Activated naive CD8-positive, alpha-beta T cell treated with anti-CD3 and anti-CD28 coated beads, Interleukin-2, amount 50 U/mL, for 16 hours (primary cell): ENCODE measurements at regions not wholly inside any gene's neighbourhood (a gene's known extent, or its start where the extent isn't known, plus 50 kb on each side); places are given as distances from the start of the nearest gene placed in this dataset.
"Not testable (repeated sequence)": the region's sequence is repeated elsewhere in the genome, so short reads cannot be mapped to it uniquely, and the experiment has no call there.

Source experiments
- DNase-seq: peaks from one replicate; pipeline ENCODE4 v3.0.0-alpha.2; 2020; ENCODE audit warnings: low read depth, low spot score

DNA sequence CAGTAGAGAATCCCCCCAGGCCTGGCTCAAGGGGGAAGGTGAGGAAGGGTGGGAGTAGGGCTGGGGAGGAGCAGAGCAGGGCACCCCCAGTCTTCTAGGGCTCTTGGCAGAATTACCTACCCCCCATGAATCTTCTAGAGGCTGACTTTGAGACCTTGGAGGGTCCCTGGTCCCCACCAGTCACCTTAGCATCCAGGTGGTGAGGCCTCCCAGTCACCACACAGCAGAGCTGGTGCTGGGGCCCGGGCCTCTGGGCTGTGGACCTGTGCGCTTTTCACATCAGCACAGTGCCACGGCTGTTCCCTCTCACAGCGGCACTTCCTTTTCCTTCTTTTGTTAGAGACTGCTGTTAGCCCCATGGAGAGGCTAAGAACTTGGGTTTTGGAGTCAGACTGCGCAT lies 148.6 kb upstream of the PITX1 start:
- no peak for DNase-seq

DNA sequence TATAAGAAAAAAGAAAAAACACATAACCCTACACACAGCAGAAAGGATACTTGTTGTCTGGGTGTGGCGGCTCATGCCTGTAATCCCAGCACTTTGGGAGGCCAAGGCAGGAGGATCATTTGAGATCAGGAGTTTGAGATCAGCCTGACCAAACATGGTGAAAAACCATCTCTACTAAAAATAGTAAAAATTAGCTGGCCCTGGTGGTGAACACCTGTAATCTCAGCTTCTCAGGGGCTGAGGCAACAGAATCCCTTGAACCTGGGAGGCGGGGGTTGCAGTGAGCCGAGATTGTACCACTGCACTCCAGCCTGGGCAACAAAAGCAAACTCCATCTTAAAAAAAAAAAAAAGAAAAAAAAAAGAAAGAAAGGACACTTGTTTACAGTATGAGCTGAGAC lies 147.6 kb upstream of the PITX1 start:
- DNase-seq = no peak

DNA sequence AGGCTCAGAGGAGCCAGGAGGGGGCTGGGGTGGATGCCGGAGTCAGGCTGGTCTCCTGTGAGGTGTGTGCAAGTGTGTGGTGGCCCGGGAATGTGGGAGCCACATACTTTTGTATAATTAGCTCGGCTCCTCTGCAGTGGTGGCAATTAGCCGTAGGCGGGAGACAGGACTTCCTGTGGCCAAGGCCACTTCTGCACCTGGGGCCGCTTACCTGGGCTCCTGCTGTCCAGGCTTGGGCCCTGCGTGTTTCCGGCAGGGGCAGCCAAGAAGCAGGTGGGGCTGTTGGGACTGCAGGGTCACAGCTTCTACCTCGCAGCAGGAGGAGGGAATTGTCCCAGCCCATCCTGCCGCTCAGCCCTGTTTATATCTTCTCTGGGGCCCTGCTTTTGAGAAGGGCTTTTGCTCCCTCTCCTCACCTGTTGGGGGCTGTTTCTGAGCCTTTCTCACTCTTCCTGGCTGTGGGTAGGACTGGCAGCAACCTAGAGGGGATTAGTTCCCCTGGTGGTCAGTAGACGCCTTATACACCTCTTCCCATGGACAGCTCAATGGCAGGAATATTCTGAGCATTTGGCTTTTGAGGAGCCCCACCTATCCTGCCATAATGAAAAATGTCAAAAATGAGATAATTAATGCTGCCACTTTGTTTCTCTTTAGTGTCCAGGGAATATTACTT lies 145.4 kb upstream of the PITX1 start:
- no peak for DNase-seq

DNA sequence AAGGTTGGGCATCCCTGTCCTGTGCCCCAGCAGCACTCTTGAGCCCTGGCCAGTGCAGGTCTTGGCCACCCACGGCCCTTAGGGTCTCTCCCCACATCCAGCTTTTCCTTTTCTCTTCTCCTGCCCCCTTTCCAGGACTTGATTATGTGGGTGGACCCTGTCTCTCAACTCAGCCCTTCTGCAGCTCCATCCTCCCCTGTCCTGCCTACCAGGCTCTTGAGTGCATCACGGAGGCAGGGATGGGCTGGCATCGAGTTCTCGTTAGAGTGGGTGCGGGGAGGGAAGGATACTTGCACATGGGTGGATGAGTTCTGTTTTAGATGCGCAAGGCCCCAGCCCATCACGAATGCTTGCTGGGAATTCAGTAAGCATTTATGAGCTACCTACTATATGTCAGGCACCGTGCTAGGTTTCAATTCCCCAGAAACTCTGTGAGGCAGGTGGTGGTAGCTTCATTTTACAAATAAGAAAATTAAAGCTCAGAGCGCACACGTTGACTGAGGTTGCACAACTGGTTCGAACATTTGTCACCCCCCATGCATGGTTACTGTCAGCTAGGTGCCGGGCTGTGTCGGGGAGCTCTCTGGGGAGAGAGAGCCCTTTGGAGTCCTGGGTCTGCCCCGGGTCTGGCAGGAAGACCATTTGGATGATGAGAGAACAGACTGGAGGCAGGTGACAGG lies 144.6 kb upstream of the PITX1 start:
- no peak for DNase-seq

DNA sequence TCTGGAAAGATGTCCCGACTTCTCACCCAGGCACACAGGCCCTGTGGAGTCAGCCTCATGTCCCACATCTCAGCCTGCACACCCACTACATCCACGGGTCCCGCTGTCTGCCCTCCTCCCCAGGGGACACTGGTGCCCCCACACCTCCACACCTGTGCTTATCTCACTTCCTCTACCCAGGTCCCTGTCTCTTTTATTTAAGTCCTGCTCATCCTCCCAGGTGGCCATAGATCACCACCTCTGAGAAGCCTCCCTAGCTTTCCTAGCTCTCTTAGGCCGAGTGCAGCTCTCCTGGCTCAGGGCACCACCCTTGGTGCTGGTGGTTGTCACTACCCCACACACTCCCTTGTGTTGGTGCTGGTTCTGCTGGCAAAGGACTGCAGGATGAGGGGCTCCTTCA lies 143.6 kb upstream of the PITX1 start:
- no peak for DNase-seq

DNA sequence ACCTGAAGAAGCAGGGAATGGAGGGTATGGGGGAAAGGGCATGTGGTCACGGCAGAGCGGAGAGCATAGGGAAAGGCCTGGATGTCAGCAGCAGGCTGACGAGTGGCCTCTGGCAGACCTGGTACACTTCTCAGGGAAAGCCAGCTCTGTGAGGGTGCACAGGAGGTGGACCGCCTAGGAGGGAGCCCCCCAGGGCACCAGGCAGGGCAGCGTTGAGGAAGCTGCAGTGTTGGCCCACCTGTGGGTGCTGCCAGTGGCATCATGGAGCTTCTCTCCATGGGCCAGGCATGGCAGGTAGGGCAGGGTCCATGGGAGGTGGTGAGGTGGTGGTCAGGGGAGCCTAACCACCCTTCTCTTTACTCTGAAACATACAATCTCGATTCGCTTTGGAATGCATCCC lies 143.0 kb upstream of the PITX1 start:
- DNase-seq = no peak

DNA sequence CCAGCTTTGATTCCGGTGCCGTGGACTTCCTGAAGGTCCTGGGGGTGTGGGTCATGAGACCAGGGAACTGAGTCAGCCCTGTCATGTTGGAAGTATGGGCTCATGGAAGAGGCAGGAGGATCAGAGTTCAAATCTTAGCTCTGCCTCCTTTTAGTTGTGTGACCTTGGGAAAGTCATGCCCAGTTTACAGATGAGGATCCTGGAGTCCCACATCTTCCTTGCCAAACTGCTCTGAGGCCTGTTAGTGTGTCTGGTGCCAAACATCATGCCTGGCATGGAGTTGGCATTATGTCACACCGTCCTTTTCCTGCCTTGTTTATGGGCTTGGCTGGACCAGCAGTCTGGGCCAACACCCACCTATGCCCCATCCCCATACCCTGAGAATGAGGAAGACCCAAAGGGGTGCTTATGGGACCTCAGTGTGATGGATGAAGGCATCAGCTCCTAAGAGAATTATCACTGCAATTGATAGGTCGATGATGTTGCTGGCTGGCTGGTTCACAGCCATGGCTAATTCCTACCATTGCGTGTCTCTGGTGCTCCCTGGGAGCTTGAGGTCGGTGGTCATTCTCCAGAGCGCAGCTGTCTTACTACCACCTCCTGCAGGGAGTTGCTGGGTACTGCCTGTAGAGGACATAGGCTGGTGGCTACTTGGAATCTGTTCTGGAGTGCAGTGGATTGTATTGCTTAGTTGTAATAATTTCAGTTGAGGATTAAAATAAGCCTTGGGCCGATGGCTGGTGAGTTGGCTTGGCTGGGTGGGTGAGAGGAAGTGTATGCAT lies 140.5 kb upstream of the PITX1 start:
- no peak for DNase-seq

DNA sequence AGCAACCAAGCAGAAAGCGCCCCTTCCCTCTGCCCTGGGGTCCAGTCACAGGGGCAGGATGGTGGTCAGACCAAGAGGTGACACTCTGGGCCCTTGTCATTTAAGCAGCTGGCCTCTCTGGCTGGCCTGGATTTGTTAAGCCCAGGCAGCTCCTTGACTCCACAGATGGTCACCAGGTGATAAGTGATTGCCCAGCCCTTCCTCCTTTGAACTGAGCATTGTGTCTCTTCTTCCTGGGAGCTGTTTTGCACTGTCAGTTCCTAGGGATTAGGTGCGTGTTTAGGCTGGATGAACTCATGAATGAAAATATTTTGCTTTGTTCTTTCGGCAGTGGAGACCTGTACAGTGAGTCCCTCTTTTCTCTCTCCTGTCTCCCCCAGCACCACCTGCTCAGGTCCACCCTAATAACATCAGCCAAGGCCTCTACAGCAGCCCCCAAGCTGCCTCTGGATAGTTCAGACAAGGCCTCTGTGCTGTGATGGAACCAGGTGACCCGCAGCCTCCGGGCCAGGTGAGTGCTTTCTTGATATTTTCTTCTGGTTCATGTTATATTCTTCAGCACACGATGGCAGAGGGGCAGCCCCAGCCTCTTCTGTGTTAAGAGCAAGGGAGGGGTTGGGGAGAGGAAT lies 139.7 kb upstream of the PITX1 start:
- no peak for DNase-seq

DNA sequence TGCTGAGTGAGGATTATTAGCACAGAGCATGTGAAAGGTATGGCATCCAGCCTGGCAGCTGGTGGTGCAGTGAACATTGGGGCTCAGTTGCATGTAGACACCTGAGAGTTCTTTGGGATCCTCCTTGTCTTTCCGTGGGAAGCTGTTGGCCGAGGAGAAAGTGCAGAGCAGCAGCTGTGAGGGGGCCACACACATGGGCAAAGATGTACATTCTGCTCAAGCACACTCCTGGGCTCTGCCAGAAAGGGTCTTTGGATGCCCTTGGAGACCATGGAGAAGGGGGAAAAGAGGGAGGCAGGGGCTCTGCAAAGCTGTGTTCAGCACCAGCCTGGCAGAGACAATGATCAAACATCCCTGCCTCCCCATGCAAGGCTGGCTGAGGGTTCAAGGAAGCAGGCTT lies 138.7 kb upstream of the PITX1 start:
- DNase-seq = no peak

DNA sequence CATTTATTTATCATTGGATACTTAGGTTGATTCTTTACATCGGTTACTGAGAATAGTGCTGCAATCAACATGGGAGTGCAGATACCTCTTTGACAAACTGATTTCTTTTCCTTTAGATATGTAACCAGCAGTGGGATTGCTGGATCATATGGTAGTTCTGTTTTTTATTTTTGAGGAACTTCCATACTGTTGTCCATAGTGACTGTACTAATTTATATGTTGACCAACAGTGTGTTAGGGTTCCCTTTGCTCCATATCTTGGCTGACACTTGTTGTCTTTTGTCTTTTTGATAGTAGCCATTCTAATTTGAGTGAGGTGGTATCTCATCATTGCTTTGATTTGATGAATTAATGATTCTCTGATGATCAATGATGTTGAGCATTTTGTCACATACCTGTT lies 137.3 kb upstream of the PITX1 start:
- DNase-seq = no peak

DNA sequence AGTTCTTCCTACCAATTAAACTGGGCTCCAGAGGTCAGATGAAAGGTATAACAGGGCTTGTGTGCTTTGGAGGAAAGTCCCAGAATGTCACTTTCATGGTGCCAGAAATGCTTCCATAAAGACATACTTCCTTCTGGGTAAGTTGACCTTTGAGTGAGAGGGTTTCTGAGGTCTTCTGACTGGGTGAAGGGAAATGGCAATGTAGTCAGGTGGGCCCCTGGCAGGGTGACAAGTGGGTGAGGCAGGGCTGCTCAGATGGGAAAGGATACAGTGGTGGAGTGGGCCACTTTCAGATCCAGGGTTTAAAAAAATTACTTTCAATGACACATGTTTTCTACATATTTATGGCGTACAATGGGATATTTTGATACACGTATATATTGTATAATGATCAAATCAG lies 136.5 kb upstream of the PITX1 start:
- no peak for DNase-seq

DNA sequence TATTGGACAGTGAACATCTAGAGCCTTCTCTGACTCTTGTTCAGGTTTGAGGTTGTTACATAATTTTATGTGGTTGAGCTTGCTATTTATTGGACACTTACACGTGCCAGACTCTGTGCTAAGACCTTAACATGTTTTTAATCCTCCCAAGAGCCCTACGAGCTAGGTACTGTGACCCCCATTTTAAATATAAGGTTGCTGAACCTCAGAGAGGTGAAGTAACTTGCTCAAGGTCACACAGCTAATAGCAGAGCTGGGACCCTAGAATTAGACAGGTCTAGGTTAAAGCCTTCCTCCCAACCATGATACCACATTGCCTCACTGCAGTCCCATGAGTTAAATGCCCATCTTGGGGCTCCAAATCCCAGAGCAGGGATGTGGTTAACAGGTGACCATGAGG lies 135.7 kb upstream of the PITX1 start:
- no peak for DNase-seq

DNA sequence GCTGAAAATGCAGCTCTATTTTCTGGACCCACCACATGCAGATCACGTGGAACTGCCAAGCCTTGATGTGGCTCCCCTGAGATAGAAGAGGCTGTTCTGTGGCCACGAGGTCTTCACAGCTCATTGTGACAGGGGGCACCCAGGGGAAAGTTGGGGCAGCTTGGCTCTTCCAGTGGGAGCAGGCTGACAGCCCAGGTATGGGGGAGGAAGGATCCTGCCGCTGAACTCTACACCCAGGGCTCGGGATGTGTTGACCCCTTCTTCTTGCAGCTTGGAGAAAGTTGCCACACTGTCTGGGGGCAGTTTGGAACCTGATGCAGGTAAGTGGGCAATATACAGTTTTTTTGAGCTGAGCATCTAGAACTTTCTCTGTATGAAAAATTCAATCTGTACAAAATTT lies 133.6 kb upstream of the PITX1 start:
- DNase-seq = no peak

DNA sequence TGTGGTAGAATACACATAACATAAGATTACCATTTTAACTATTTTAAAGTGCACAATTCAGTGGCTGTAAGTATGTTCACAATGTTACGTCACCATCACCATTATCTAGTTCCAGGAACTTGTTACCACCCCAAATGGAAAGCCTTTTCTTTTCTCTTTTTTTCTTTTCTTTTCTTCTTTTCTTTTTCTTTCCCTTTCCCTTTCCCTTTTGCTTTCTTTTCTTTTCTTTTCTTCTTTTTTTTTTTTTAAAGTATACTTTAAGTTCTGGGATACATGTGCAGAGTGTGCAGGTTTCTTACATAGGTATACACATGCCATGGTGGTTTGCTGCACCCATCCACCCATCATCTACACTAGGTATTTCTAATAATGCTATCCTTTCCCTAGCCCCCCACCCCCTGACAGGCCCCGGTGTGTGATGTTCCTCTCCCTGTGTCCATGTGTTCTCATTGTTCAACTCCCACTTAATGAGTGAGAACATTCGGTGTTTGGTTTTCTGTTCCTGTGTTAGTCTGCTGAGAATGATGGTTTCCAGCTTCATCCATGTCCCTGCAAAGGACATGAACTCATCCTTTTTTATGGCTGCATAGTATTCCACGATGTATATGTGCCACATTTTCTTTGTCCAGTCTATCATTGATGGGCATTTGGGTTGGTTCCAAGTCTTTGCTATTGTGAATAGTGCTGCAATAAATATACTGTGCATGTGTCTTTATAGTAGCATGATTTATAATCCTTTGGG lies 131.0 kb upstream of the PITX1 start:
- not testable (repeated sequence) for DNase-seq

DNA sequence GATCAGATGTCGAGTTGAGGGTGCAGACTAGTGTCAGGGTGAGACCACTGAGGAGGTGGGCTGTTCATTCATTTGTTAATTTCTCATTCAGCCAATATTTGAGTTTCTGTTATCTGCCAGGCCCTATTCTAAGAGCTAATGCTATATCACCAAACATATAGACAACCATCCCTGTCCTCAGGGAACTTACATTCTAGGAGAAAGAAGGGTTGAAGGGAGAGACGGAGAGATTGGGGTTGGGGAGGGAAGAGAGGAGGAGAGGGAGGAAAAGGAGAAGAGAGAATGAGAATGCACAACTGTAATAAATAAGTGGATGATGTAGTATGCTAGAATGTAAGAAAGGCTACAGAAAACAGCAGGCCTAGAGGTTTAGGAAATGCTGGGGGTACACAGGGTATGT lies 129.9 kb upstream of the PITX1 start:
- DNase-seq = no peak

DNA sequence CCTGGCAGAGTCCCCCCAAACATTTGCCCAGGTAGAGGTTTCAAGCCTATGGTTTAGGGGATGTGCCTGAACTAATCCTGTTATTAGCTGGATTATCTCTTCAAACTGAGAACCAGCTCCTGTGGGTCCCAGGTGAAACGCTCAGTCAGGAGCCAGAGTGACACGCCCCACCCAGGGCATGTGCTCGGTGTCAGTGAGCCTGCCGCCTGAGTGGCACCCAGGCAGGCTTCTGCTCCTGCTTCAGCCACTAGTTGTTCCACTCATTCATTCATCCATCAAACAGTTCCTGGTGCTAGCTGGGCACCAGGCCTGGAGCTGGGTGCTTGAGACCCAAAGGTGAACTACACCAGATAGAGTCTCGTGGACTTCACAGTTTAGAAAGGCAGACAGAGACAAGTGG lies 129.4 kb upstream of the PITX1 start:
- DNase-seq = no peak

DNA sequence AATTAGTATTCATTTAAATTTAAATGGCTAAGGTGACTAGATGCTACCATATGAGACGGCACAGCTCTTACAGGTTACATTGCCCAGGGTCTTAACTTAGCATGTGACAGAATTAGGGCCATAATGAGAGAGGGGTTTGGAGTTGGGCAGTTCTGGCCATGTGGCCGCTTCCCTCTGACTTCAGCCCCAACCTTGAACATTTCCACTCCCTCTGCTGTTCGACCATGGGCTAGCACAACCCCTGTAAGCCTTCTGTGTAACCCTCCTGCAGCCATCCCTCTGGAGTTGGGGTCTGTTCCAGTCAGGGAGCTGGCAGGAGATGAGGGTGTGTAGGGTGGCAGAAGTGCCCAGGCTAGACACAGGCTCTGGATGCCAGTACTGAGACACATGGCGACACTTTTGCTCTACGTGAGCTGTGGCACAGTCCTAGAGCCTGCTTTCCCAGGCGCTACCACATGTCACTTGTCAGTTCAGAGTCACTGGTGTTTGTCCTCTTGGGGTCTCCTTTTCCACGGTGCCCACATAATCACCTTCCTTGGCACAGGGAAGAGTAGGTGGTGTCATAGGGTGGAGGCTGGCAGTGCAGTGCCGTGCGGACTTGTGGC lies 128.7 kb upstream of the PITX1 start:
- no peak for DNase-seq

DNA sequence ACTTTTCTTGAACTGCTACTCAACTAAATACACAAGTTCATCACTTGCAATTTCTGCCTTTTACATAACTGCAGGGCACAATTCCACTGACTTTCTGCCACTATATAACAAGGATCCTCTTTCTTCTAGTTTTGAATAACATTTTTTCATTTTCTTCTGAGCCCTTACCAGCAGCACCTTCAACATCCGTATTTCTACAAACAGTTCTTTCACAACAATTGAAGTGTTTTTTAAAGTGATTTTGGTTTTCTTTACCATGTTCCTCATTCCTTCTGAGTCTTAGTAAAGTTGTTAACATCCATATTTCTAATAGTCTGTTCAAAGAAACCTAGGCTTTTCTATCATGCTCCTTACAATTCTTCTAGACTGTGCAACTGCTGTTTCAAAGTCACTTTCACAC lies 127.2 kb upstream of the PITX1 start:
- no peak for DNase-seq

DNA sequence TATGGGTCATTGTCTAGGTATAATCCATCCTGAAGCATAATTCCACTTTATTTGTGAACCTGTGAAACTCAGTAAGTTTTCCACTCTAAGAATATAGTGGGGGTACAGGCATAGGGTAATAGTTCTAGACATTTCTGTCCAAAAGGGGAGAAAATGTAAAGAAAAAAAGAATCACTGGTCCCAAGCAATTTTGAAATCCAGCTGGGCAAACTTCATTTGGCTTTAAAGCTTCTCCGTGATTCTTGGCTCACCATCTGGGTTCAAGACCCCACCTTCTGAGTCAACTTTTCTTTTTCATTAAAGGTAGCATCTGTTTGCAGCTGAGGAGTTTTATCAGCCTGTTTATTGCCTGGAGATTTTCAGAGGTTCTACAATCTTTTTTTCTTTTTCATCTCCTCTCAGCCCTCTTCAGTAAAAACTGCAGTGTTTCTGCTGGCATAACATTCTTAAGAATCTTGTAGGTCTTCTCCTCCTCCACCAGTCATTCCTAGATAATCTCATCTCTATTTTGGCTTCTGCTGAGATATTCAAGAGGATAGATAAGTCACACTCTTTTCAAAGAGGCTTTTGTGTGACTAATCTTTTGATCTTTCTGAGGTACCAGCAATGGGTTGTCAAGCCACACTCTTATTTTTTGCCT lies 126.1 kb upstream of the PITX1 start:
- no peak for DNase-seq

DNA sequence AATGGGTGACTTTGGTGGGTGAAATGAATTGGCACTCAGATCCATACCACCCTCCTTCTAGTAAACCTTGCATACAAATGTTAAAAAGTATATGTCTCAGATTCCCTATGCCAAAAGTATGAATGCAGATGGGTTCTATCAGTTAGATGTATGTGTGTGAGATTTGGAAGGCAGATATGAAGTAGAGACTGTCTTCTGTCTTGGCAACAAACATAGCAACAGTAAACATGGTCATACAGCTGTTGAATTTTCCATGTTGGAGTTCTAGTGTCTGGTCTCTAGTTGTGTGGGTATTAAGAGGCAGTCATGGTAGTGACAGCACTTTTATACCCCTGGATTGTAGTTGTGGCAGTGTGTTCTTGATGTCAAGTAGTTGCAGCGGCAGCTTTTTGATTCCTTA lies 125.6 kb upstream of the PITX1 start:
- no peak for DNase-seq

DNA sequence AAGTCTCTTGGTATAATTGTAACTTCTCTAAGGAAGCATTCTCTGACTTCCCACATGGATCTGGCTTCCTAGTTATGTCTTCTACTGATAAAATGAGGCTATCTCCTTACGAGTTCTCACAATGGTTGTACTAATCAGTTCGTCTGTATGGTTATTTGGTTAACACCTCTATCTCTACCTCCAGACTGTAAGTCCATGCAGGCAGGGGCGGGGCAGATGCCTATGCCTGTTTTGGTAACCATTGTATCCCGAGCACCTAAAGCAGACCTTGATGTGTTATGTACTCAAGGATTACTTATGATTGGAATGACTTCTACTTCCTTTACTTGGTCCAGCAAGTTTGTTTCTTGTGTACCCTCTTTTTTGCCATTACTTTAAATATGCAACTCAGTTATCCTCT lies 125.0 kb upstream of the PITX1 start:
- no peak for DNase-seq
